ENCODE measurements at regions not wholly inside any gene's neighbourhood (a gene's known extent, or its start where the extent isn't known, plus 50 kb on each side); places are given as distances from the start of the nearest gene placed in this dataset.

DNA sequence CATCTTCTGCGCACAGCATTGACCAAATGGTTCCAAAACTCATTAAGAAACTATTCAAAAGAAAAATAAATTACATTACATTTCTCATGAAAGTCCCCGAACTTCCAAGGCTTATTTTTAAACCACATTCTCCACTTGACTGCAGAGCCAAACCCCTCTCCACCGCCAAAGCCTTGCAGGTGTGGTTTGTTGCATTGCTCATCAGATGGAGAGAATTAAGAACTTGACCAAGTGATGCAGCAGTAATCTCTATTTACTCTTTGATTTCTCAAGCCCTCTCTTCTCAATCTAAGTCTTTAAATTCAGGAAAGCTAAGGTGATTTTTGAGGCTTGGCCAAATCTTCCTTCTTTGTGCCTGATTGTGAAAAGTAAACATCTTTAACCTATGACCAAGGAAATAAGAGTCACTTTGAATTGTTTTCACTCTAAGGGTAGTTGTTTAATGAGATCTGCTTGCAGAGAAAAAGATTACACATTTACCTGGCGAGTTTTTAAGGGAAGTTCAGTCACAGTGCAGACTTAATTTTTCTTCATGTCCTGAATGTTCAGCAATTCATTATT, 290.5 kb upstream of the ITGA1 start:
- no peak for DNase-seq
- no peak overlapping the region for H3K4me3 Mint-ChIP-seq
- H3K9me3 Mint-ChIP-seq: no peaks in the 10 kb centered on the region
- no peak overlapping the region for H3K27ac ChIP-seq (ENCODE audit: low read depth, low read length)
- no peak overlapping the region for H3K27ac Mint-ChIP-seq
- no peaks in the 10 kb centered on the region for H3K9me3 ChIP-seq (ENCODE audit: control insufficient read depth, low read length)
- no peaks in the 10 kb centered on the region for H3K36me3 ChIP-seq (ENCODE audit: control insufficient read depth, insufficient read depth, low read length)
- peaks cover 10% of the 10 kb centered on the region for H3K27me3 ChIP-seq (ENCODE audit: control insufficient read depth, insufficient read depth, low read length, poor library complexity, severe bottlenecking)
- no peak overlapping the region for H3K4me3 ChIP-seq (ENCODE audit: low read length)
- H3K4me1 Mint-ChIP-seq: no peaks in the 10 kb centered on the region
- TF ChIP-seq, protein P1, sequence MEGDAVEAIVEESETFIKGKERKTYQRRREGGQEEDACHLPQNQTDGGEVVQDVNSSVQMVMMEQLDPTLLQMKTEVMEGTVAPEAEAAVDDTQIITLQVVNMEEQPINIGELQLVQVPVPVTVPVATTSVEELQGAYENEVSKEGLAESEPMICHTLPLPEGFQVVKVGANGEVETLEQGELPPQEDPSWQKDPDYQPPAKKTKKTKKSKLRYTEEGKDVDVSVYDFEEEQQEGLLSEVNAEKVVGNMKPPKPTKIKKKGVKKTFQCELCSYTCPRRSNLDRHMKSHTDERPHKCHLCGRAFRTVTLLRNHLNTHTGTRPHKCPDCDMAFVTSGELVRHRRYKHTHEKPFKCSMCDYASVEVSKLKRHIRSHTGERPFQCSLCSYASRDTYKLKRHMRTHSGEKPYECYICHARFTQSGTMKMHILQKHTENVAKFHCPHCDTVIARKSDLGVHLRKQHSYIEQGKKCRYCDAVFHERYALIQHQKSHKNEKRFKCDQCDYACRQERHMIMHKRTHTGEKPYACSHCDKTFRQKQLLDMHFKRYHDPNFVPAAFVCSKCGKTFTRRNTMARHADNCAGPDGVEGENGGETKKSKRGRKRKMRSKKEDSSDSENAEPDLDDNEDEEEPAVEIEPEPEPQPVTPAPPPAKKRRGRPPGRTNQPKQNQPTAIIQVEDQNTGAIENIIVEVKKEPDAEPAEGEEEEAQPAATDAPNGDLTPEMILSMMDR (conservative IDR thresholded peaks at IDR 0.05): no peak
- no peaks in the 10 kb centered on the region for H3K27me3 Mint-ChIP-seq (ENCODE audit: insufficient read depth)
- WGBS, 2 experiments (ENCODE audit: insufficient coverage in 1 of 2, insufficient read length in 1 of 2): 81 to 90% methylated on average over 3 to 4 of the region's 4 CpGs
- H3K4me1 ChIP-seq (ENCODE audit: control insufficient read depth, insufficient read depth, low read length): peaks cover 2% of the 10 kb centered on the region
- no peaks in the 10 kb centered on the region for H3K36me3 Mint-ChIP-seq (ENCODE audit: low read depth)
- H3K9ac ChIP-seq (ENCODE audit: extremely low read depth, low read length, poor library complexity, severe bottlenecking): no peak overlapping the region

DNA sequence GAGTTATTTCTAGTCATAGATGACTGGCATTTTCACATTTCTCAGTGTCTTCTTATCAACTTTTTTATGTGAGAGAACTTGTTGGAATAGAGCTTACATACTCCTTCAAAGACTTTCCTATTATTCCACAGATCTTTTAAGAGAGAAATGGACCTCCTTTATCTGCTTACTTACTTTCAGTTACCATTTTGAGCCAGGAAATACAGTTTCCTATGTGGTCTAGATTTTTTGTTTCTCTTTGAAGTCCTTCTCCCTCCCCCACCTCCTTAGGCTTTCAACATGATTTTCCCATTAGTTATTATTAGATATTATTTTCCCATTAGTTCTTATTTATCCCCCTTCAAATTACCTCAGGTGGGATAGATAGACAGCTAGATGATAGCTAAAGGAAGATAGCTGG, 289.1 kb upstream of the ITGA1 start:
- H3K9ac ChIP-seq (ENCODE audit: extremely low read depth, low read length, poor library complexity, severe bottlenecking): no peak overlapping the region
- peaks cover 10% of the 10 kb centered on the region for H3K27me3 ChIP-seq (ENCODE audit: control insufficient read depth, insufficient read depth, low read length, poor library complexity, severe bottlenecking)
- H3K4me3 ChIP-seq (ENCODE audit: low read length): no peak overlapping the region
- no peak overlapping the region for H3K4me3 Mint-ChIP-seq
- H3K4me1 Mint-ChIP-seq: peaks cover 2% of the 10 kb centered on the region
- DNase-seq: no peak
- TF ChIP-seq, protein P1 (conservative IDR thresholded peaks at IDR 0.05): no peak
- H3K9me3 ChIP-seq (ENCODE audit: control insufficient read depth, low read length): no peaks in the 10 kb centered on the region
- no peaks in the 10 kb centered on the region for H3K36me3 Mint-ChIP-seq (ENCODE audit: low read depth)
- H3K27ac ChIP-seq (ENCODE audit: low read depth, low read length): no peak overlapping the region
- peaks cover 2% of the 10 kb centered on the region for H3K4me1 ChIP-seq (ENCODE audit: control insufficient read depth, insufficient read depth, low read length)
- no peaks in the 10 kb centered on the region for H3K9me3 Mint-ChIP-seq
- no peaks in the 10 kb centered on the region for H3K27me3 Mint-ChIP-seq (ENCODE audit: insufficient read depth)
- H3K36me3 ChIP-seq (ENCODE audit: control insufficient read depth, insufficient read depth, low read length): no peaks in the 10 kb centered on the region
- H3K27ac Mint-ChIP-seq: no peak overlapping the region

DNA sequence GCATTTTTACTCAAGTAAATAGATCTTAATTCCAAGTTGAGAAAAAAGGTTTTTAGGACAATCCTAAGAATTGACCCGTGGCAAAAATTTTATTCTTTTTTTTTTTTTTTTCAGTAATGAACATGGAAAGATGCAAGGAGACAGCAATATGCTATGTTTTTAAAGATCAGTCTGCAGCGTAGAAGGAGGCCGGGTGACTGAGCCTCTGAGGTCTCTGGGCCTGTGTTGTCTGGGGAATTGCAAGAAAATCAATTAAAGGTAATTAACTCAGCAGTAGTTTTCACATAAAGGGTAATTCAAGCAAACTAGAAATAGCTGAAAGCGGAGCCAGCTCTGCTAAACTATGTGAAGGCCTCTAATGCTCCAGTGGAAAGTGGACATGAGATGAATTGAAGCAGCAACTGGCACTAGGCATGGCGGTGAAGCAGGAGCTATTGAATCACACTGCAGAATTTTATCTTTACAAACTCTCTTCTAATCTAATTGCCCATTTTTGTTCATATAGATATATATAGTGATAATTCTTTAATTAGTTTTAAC, 285.2 kb upstream of the ITGA1 start:
- Mint-ChIP-seq H3K36me3 (ENCODE audit: low read depth) (no peaks in the 10 kb centered on the region), H3K27ac (no peak overlapping the region), H3K4me1 (peaks cover 2% of the 10 kb centered on the region), H3K27me3 (ENCODE audit: insufficient read depth) (no peaks in the 10 kb centered on the region), H3K4me3 (no peak overlapping the region), H3K9me3 (no peaks in the 10 kb centered on the region)
- no peak overlapping the region for H3K9ac ChIP-seq (ENCODE audit: extremely low read depth, low read length, poor library complexity, severe bottlenecking)
- H3K9me3 ChIP-seq (ENCODE audit: control insufficient read depth, low read length): no peaks in the 10 kb centered on the region
- no peaks in the 10 kb centered on the region for H3K27me3 ChIP-seq (ENCODE audit: control insufficient read depth, insufficient read depth, low read length, poor library complexity, severe bottlenecking)
- DNase-seq: no peak
- TF ChIP-seq, protein P1 (conservative IDR thresholded peaks at IDR 0.05): no peak
- H3K36me3 ChIP-seq (ENCODE audit: control insufficient read depth, insufficient read depth, low read length): no peaks in the 10 kb centered on the region
- H3K27ac ChIP-seq (ENCODE audit: low read depth, low read length): no peak overlapping the region
- 95 to 100% methylated on average over 1 to 5 of the region's 5 CpGs for WGBS, 2 experiments (ENCODE audit: insufficient coverage in 1 of 2, insufficient read length in 1 of 2)
- H3K4me3 ChIP-seq (ENCODE audit: low read length): no peak overlapping the region
- H3K4me1 ChIP-seq (ENCODE audit: control insufficient read depth, insufficient read depth, low read length): peaks cover under 1% of the 10 kb centered on the region
